ENCODE measurements at regions not wholly inside any gene's neighbourhood (a gene's known extent, or its start where the extent isn't known, plus 50 kb on each side); places are given as distances from the start of the nearest gene placed in this dataset.

DNA sequence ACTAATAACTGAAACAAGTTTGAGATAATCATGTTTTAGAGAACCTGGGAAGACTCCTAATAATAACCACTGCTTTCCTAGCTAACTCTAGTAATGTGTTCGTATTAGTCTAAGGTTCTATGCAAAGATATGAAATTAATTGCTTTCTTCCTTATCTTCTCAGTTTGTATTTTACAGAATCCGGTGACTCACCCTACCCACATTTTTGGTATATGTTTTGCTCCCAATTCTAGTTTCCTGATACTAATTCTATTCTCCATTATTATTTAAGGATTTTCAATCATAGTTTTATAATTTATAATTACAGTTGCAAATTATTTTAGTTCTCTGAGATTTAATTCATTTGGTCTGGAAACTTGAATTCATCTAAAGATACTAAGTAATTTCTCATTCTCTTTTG, 394.6 kb upstream of the SETBP1 start:
- TF ChIP-seq, protein P1, sequence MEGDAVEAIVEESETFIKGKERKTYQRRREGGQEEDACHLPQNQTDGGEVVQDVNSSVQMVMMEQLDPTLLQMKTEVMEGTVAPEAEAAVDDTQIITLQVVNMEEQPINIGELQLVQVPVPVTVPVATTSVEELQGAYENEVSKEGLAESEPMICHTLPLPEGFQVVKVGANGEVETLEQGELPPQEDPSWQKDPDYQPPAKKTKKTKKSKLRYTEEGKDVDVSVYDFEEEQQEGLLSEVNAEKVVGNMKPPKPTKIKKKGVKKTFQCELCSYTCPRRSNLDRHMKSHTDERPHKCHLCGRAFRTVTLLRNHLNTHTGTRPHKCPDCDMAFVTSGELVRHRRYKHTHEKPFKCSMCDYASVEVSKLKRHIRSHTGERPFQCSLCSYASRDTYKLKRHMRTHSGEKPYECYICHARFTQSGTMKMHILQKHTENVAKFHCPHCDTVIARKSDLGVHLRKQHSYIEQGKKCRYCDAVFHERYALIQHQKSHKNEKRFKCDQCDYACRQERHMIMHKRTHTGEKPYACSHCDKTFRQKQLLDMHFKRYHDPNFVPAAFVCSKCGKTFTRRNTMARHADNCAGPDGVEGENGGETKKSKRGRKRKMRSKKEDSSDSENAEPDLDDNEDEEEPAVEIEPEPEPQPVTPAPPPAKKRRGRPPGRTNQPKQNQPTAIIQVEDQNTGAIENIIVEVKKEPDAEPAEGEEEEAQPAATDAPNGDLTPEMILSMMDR (conservative IDR thresholded peaks at IDR 0.05 in 1 of 2, IDR thresholded peaks at IDR 0.05 in 1 of 2; ENCODE audit: extremely low read depth in 1 of 2, insufficient read depth in 1 of 2, low read depth in 1 of 2, low read length in 2 of 2): no peak
- TF ChIP-seq EZH2 (IDR thresholded peaks at IDR 0.05; ENCODE audit: borderline replicate concordance, low read length): no peak

Data from mammary epithelial cell (primary cell).